Neural progenitor cell (in vitro differentiated cells): ENCODE measurements at regions not wholly inside any gene's neighbourhood (a gene's known extent, or its start where the extent isn't known, plus 50 kb on each side); places are given as distances from the start of the nearest gene placed in this dataset.

ENCODE experiments used
- EZH2 ChIP-seq: fragments of 200-600 bp; sonication (generic); IDR thresholded peaks from 2 replicates; pipeline ENCODE4 v1.6.1; 2017; ENCODE audit warnings: antibody characterized with exemption, mild to moderate bottlenecking, moderate library complexity
- TF ChIP-seq, protein P1 (sequence below): fragments of 200-600 bp; sonication (generic); IDR thresholded peaks from 2 replicates; pipeline ENCODE4 v1.5.1; 2017; ENCODE audit warnings: antibody characterized with exemption, mild to moderate bottlenecking

DNA sequence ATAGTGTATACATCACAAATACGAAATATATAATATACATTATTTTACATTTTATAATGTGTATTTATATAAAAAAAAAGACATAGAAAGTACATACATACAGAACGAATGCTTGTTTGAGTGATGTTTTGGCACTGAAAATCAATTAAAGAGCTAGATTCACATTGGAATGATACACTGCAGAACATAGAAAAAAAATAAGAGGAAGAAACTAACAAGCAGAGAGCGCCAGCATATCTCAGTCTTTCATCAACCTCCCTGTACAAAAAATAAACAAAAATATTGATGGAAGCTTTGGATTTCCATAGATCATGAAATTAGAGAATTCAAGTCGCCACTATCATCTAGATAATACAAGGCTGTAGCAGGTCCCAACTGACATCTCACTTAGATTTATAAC, 420.6 kb downstream of the CENPC start:
- TF ChIP-seq, protein P1, sequence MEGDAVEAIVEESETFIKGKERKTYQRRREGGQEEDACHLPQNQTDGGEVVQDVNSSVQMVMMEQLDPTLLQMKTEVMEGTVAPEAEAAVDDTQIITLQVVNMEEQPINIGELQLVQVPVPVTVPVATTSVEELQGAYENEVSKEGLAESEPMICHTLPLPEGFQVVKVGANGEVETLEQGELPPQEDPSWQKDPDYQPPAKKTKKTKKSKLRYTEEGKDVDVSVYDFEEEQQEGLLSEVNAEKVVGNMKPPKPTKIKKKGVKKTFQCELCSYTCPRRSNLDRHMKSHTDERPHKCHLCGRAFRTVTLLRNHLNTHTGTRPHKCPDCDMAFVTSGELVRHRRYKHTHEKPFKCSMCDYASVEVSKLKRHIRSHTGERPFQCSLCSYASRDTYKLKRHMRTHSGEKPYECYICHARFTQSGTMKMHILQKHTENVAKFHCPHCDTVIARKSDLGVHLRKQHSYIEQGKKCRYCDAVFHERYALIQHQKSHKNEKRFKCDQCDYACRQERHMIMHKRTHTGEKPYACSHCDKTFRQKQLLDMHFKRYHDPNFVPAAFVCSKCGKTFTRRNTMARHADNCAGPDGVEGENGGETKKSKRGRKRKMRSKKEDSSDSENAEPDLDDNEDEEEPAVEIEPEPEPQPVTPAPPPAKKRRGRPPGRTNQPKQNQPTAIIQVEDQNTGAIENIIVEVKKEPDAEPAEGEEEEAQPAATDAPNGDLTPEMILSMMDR = no peak
- TF ChIP-seq EZH2 = no peak
